Keratinocyte (primary cell): ENCODE measurements at regions not wholly inside any gene's neighbourhood (a gene's known extent, or its start where the extent isn't known, plus 50 kb on each side); places are given as distances from the start of the nearest gene placed in this dataset.

Experiments
- CTCF ChIP-seq, 3 experiments: IDR thresholded peaks in 1 of 3; conservative IDR thresholded peaks in 1 of 3; optimal IDR thresholded peaks in 1 of 3; 2 replicates in 2 of 3; 3 replicates in 1 of 3; pipeline versions ENCODE3 to v1.5.1; 2011; ENCODE audit warnings: low read length in 3 of 3, mild to moderate bottlenecking in 3 of 3, moderate library complexity in 2 of 3, control low read depth in 1 of 3, inconsistent platforms in 1 of 3; ENCODE audit not compliant: insufficient read depth in 2 of 3; ENCODE audit errors: extremely low read depth in 1 of 3
- EZH2 ChIP-seq: IDR thresholded peaks from one replicate; pipeline ENCODE4 v1.6.1; 2012; ENCODE audit warnings: inconsistent platforms, mild to moderate bottlenecking, low read length, moderate library complexity

- no peak for TF ChIP-seq CTCF (optimal IDR thresholded peaks at IDR 0.05 in 1 of 3, IDR thresholded peaks at IDR 0.05 in 1 of 3, conservative IDR thresholded peaks at IDR 0.05 in 1 of 3; ENCODE audit: extremely low read depth in 1 of 3, insufficient read depth in 2 of 3, low read length in 3 of 3)
- TF ChIP-seq EZH2 = no peak
Measured at GRCh38 chr2:235381261-235381912, 112.5 kb upstream of the AGAP1 start.
